ENCODE measurements at regions not wholly inside any gene's neighbourhood (a gene's known extent, or its start where the extent isn't known, plus 50 kb on each side); places are given as distances from the start of the nearest gene placed in this dataset.

GRCh38 chr9:30677221-30677620, 1707.2 kb upstream of the ACO1 start:
- no peak overlapping the region for H2AFZ ChIP-seq (ENCODE audit: low read length)
- TF ChIP-seq, protein P1, sequence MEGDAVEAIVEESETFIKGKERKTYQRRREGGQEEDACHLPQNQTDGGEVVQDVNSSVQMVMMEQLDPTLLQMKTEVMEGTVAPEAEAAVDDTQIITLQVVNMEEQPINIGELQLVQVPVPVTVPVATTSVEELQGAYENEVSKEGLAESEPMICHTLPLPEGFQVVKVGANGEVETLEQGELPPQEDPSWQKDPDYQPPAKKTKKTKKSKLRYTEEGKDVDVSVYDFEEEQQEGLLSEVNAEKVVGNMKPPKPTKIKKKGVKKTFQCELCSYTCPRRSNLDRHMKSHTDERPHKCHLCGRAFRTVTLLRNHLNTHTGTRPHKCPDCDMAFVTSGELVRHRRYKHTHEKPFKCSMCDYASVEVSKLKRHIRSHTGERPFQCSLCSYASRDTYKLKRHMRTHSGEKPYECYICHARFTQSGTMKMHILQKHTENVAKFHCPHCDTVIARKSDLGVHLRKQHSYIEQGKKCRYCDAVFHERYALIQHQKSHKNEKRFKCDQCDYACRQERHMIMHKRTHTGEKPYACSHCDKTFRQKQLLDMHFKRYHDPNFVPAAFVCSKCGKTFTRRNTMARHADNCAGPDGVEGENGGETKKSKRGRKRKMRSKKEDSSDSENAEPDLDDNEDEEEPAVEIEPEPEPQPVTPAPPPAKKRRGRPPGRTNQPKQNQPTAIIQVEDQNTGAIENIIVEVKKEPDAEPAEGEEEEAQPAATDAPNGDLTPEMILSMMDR (conservative IDR thresholded peaks at IDR 0.05; ENCODE audit: low read length), result no peak
- H3K27me3 ChIP-seq (ENCODE audit: insufficient read depth, low read length, poor library complexity, severe bottlenecking), result no peaks in the 10 kb centered on the region
- no peaks in the 10 kb centered on the region for H3F3A ChIP-seq (ENCODE audit: low read depth)
- no peaks in the 10 kb centered on the region for H3K9me3 ChIP-seq (ENCODE audit: insufficient read depth, low read depth, low read length)
- no peaks in the 10 kb centered on the region for H3K4me1 ChIP-seq (ENCODE audit: insufficient read depth, low read length, poor library complexity, severe bottlenecking)
- no peaks in the 10 kb centered on the region for H3K36me3 ChIP-seq (ENCODE audit: insufficient read depth, low read length)
- H3K79me2 ChIP-seq (ENCODE audit: insufficient read depth, low read length), result no peaks in the 10 kb centered on the region
- no peak overlapping the region for H3K4me3 ChIP-seq (ENCODE audit: low read length, poor library complexity, severe bottlenecking)
- H3K9me2 ChIP-seq (replicated peaks; ENCODE audit: low read depth, low read length), result no peaks in the 10 kb centered on the region
- no peak overlapping the region for H3K4me2 ChIP-seq (ENCODE audit: low read depth, low read length, poor library complexity, severe bottlenecking)
- no peaks in the 10 kb centered on the region for H4K20me1 ChIP-seq (ENCODE audit: insufficient read depth, low read length, poor library complexity, severe bottlenecking)
- no peak overlapping the region for H3K9ac ChIP-seq (ENCODE audit: low read depth, low read length, poor library complexity, severe bottlenecking)

- no peaks in the 10 kb centered on the region for H3K4me1 ChIP-seq (ENCODE audit: insufficient read depth, low read length, poor library complexity, severe bottlenecking)
- H3K9ac ChIP-seq (ENCODE audit: low read depth, low read length, poor library complexity, severe bottlenecking), result no peak overlapping the region
- no peaks in the 10 kb centered on the region for H3K79me2 ChIP-seq (ENCODE audit: insufficient read depth, low read length)
- H3F3A ChIP-seq (ENCODE audit: low read depth), result no peaks in the 10 kb centered on the region
- H3K9me2 ChIP-seq (replicated peaks; ENCODE audit: low read depth, low read length), result no peaks in the 10 kb centered on the region
- no peaks in the 10 kb centered on the region for H4K20me1 ChIP-seq (ENCODE audit: insufficient read depth, low read length, poor library complexity, severe bottlenecking)
- no peak overlapping the region for H3K4me2 ChIP-seq (ENCODE audit: low read depth, low read length, poor library complexity, severe bottlenecking)
- TF ChIP-seq, protein P1 (conservative IDR thresholded peaks at IDR 0.05; ENCODE audit: low read length), result no peak
- TF ChIP-seq EZH2phosphoT487 (IDR thresholded peaks at IDR 0.05; ENCODE audit: borderline replicate concordance), result no peak
- no peak overlapping the region for H2AFZ ChIP-seq (ENCODE audit: low read length)
- no peak overlapping the region for H3K4me3 ChIP-seq (ENCODE audit: low read length, poor library complexity, severe bottlenecking)
- H3K27me3 ChIP-seq (ENCODE audit: insufficient read depth, low read length, poor library complexity, severe bottlenecking), result no peaks in the 10 kb centered on the region
- no peaks in the 10 kb centered on the region for H3K36me3 ChIP-seq (ENCODE audit: insufficient read depth, low read length)
- no peaks in the 10 kb centered on the region for H3K9me3 ChIP-seq (ENCODE audit: insufficient read depth, low read depth, low read length)
Observed at GRCh38 chr9:30688801-30689200, 1695.6 kb upstream of the ACO1 start.

GRCh38 chr9:30697958-30698357, 1686.5 kb upstream of the ACO1 start:
- H3K9me2 ChIP-seq (replicated peaks; ENCODE audit: low read depth, low read length), result 0 out of 2 replicates have a peak, but pooled peaks cover 3% of the 10 kb centered on the region
- H3K4me1 ChIP-seq (ENCODE audit: insufficient read depth, low read length, poor library complexity, severe bottlenecking), result no peaks in the 10 kb centered on the region
- H3K9me3 ChIP-seq (ENCODE audit: insufficient read depth, low read depth, low read length), result no peaks in the 10 kb centered on the region
- no peaks in the 10 kb centered on the region for H3K27me3 ChIP-seq (ENCODE audit: insufficient read depth, low read length, poor library complexity, severe bottlenecking)
- H3K36me3 ChIP-seq (ENCODE audit: insufficient read depth, low read length), result no peaks in the 10 kb centered on the region
- H2AFZ ChIP-seq (ENCODE audit: low read length), result no peak overlapping the region
- no peak for TF ChIP-seq EZH2phosphoT487 (IDR thresholded peaks at IDR 0.05; ENCODE audit: borderline replicate concordance)
- TF ChIP-seq, protein P1 (conservative IDR thresholded peaks at IDR 0.05; ENCODE audit: low read length), result no peak
- H3K4me3 ChIP-seq (ENCODE audit: low read length, poor library complexity, severe bottlenecking), result no peak overlapping the region
- no peaks in the 10 kb centered on the region for H4K20me1 ChIP-seq (ENCODE audit: insufficient read depth, low read length, poor library complexity, severe bottlenecking)
- H3K4me2 ChIP-seq (ENCODE audit: low read depth, low read length, poor library complexity, severe bottlenecking), result no peak overlapping the region
- no peaks in the 10 kb centered on the region for H3F3A ChIP-seq (ENCODE audit: low read depth)
- H3K79me2 ChIP-seq (ENCODE audit: insufficient read depth, low read length), result no peaks in the 10 kb centered on the region
- no peak overlapping the region for H3K9ac ChIP-seq (ENCODE audit: low read depth, low read length, poor library complexity, severe bottlenecking)

All from Loucy (cell line).